PFSK-1 (cell line): ENCODE measurements at regions not wholly inside any gene's neighbourhood (a gene's known extent, or its start where the extent isn't known, plus 50 kb on each side); places are given as distances from the start of the nearest gene placed in this dataset.

Source experiments
- FOXP2 ChIP-seq: optimal IDR thresholded peaks from 2 replicates; pipeline ENCODE3; 2011; ENCODE audit warnings: borderline replicate concordance, control low read depth, inconsistent platforms; ENCODE audit not compliant: insufficient read depth; ENCODE audit errors: extremely low read length, extremely low read depth
- POLR2AphosphoS5 ChIP-seq: IDR thresholded peaks from 2 replicates; pipeline ENCODE4 v1.6.1; 2012; ENCODE audit warnings: low read depth, mild to moderate bottlenecking, control low read depth, low read length, moderate library complexity
- SIN3A ChIP-seq: IDR thresholded peaks from 2 replicates; pipeline ENCODE4 v1.6.1; 2012; ENCODE audit warnings: mild to moderate bottlenecking, low read length, moderate library complexity, borderline replicate concordance; ENCODE audit not compliant: insufficient read depth
- TAF1 ChIP-seq: IDR thresholded peaks from 2 replicates; pipeline ENCODE4 v1.6.1; 2012; ENCODE audit warnings: low read length, control low read depth, borderline replicate concordance; ENCODE audit not compliant: insufficient read depth
- TF ChIP-seq, protein P1 (sequence below), 2 experiments: IDR thresholded peaks; 2 replicates each; pipeline versions ENCODE4 v1.6.1 to v1.8.0; 2011 to 2012; ENCODE audit warnings: low read depth in 2 of 2, low read length in 2 of 2, control low read depth in 1 of 2, inconsistent platforms in 1 of 2, mild to moderate bottlenecking in 1 of 2, moderate library complexity in 1 of 2; ENCODE audit not compliant: insufficient read depth in 1 of 2

DNA sequence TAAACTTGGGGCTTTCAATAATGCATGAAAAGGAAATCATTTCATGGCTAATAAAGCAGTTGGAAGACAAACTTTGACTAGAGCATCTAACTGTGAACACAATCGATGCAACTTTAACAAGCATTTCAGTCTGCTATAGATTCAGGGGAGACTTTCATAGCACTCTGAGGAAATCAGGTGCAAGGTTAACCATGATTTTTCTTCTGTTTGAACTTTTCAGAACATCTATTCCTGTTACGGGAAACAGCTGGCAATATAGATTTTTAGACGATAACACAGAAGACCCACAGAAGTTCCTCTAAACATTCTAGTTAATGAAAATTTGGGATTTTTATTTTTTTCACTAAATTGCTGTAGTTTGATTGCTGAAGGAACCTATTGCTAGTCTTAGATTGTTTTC lies 177.3 kb downstream of the TRIM33 start:
- no peak for TF ChIP-seq TAF1
- no peak for TF ChIP-seq POLR2AphosphoS5
- TF ChIP-seq SIN3A: no peak
- TF ChIP-seq FOXP2: no peak
- TF ChIP-seq, protein P1, sequence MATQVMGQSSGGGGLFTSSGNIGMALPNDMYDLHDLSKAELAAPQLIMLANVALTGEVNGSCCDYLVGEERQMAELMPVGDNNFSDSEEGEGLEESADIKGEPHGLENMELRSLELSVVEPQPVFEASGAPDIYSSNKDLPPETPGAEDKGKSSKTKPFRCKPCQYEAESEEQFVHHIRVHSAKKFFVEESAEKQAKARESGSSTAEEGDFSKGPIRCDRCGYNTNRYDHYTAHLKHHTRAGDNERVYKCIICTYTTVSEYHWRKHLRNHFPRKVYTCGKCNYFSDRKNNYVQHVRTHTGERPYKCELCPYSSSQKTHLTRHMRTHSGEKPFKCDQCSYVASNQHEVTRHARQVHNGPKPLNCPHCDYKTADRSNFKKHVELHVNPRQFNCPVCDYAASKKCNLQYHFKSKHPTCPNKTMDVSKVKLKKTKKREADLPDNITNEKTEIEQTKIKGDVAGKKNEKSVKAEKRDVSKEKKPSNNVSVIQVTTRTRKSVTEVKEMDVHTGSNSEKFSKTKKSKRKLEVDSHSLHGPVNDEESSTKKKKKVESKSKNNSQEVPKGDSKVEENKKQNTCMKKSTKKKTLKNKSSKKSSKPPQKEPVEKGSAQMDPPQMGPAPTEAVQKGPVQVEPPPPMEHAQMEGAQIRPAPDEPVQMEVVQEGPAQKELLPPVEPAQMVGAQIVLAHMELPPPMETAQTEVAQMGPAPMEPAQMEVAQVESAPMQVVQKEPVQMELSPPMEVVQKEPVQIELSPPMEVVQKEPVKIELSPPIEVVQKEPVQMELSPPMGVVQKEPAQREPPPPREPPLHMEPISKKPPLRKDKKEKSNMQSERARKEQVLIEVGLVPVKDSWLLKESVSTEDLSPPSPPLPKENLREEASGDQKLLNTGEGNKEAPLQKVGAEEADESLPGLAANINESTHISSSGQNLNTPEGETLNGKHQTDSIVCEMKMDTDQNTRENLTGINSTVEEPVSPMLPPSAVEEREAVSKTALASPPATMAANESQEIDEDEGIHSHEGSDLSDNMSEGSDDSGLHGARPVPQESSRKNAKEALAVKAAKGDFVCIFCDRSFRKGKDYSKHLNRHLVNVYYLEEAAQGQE (IDR thresholded peaks at IDR 0.05; ENCODE audit: insufficient read depth in 1 of 2, low read depth in 2 of 2, low read length in 2 of 2): no peak

DNA sequence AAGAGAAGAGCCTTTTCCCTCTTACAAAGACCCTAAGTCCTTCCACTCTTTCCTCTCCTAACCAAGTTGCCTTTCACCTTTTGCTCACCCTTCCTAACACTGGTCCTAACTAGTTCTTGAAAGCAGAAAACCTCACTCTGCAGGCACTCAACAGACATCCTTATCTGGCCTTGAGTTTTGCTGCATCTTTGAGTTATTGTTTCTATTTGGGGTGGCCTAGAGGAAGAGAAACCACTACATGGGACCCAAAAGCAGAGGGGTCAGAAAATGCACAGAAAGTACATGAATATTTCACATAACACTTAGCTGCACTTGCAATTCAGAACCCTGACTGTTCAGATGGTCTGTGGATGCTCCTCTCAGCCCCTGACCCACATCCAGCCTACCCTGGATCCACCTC lies 178.3 kb upstream of the SYT6 start:
- TF ChIP-seq TAF1 (no peak), FOXP2 (no peak), POLR2AphosphoS5 (no peak), SIN3A (no peak)
- TF ChIP-seq, protein P1 (IDR thresholded peaks at IDR 0.05; ENCODE audit: insufficient read depth in 1 of 2, low read depth in 2 of 2, low read length in 2 of 2): no peak

DNA sequence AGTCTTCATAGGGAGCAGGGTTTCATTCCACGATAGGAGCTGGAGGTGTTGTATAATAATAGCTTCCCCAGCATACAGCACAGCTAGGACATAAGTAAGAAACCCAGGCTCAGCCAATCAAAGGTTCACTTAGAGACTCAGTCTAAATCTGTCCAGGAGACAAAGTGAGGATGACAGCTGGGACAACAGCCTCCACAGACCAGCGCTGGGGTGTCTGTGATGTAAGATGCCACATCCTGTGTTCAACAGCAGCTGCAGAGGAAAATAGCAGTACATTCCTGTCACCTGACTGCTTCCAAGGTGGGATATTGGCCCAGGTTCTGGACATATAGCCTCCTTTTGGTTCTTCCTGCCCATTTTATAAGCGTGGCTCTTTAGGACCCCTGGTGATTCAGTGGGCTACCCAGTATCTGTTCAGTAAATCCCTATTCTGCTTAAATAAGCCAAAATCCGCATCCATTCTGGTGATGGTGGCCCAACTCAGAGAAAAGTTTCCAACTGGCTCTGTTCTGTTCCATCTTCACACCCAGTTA lies 176.8 kb upstream of the SYT6 start:
- TF ChIP-seq SIN3A (no peak), POLR2AphosphoS5 (no peak), FOXP2 (no peak), TAF1 (no peak)
- TF ChIP-seq, protein P1 (IDR thresholded peaks at IDR 0.05; ENCODE audit: insufficient read depth in 1 of 2, low read depth in 2 of 2, low read length in 2 of 2): no peak

DNA sequence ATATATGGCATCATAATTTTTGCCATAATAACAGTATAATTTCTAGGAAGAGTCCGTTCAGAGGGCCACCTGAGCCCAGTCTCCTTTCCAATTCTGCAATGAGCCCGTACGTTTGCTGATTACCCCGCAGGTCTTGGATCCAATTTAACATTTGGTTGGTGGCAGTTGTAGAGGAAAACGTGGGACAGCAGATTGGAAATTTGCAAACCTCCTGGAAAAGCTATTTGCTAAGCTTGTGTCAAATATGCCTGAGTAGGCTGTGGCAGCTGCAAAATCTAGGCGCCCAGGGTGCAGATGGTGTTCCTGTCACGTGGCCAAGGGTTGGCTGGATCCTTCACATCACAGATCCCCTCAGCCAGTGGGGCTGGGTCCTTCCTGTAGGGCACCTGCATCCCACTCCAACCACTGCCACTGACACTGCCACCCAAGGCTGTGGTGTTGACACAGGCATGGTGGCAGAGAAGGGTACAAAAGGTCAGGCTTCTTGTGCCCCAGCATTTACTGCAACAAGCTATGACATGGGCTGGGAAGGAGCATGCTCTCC lies 174.8 kb upstream of the SYT6 start:
- TF ChIP-seq POLR2AphosphoS5 (no peak), TAF1 (no peak), SIN3A (no peak), FOXP2 (no peak)
- TF ChIP-seq, protein P1 (IDR thresholded peaks at IDR 0.05; ENCODE audit: insufficient read depth in 1 of 2, low read depth in 2 of 2, low read length in 2 of 2): no peak

DNA sequence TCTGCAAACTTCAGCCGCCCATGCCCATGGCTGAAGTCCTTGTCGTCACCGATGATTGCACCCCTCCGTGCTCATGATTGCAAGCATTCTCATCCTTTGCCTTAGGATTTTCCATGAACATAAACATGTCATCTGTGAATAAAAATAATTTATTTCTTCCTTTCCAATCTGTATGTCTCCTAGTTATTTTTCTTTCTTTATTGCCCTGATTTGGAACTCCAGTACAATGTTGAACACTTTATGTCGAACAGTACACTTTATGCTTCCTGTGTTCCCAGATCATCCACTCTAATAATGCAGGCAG lies 170.9 kb upstream of the SYT6 start:
- no peak for TF ChIP-seq SIN3A
- TF ChIP-seq FOXP2: no peak
- TF ChIP-seq TAF1: no peak
- TF ChIP-seq POLR2AphosphoS5: no peak
- TF ChIP-seq, protein P1 (IDR thresholded peaks at IDR 0.05; ENCODE audit: insufficient read depth in 1 of 2, low read depth in 2 of 2, low read length in 2 of 2): no peak
